HEK293 (cell line): ENCODE measurements at regions not wholly inside any gene's neighbourhood (a gene's known extent, or its start where the extent isn't known, plus 50 kb on each side); places are given as distances from the start of the nearest gene placed in this dataset.

Experiments used
- CTCF ChIA-PET: fragments of 350-600 bp; formaldehyde crosslinking; extraction: SDS; loops from one replicate; lab custom pipeline; 2021; ENCODE audit warnings: antibody characterized with exemption; lab: Yijun Ruan, JAX
- POLR2A ChIA-PET: fragments of 300-600 bp; formaldehyde crosslinking; extraction: SDS; loops from one replicate; lab custom pipeline; 2020; ENCODE audit warnings: antibody characterized with exemption, inconsistent platforms; lab: Yijun Ruan, JAX
- H3K27ac ChIP-seq: fragments of 200-500 bp; sonication (Bioruptor generic); 2 replicates; pipeline ENCODE4 v1.5.1; 2014; ENCODE audit warnings: low read depth, low read length, control low read depth, inconsistent platforms; ENCODE audit errors: extremely low read depth
- H3K36me3 ChIP-seq, 2 experiments: fragments of 200-500 bp in 1 of 2; sonication (Bioruptor generic) in 1 of 2; 1 replicate in 1 of 2; 2 replicates in 1 of 2; pipeline ENCODE4 v1.5.1; 2014 to 2017; ENCODE audit warnings: inconsistent platforms in 2 of 2, low read length in 2 of 2; ENCODE audit not compliant: control insufficient read depth in 2 of 2, insufficient read depth in 1 of 2
- H3K4me1 ChIP-seq: fragments of 200-500 bp; sonication (Bioruptor generic); 2 replicates; pipeline ENCODE4 v1.5.1; 2014; ENCODE audit warnings: mild to moderate bottlenecking, low read length, inconsistent platforms; ENCODE audit not compliant: control insufficient read depth, insufficient read depth
- H3K4me3 ChIP-seq: 2 replicates; pipeline ENCODE4 v1.5.1; 2011; ENCODE audit warnings: low read depth, mild to moderate bottlenecking, control low read depth, low read length, moderate library complexity
- H3K9me3 ChIP-seq: fragments of 200-500 bp; sonication (Bioruptor generic); 2 replicates; pipeline ENCODE4 v1.5.1; 2014; ENCODE audit warnings: low read depth, low read length, inconsistent platforms; ENCODE audit not compliant: control insufficient read depth, insufficient read depth
- BCL11B ChIP-seq: fragments of 450-650 bp; formaldehyde crosslinking; IDR thresholded peaks from 2 replicates; pipeline ENCODE4 v1.5.1; 2016; ENCODE audit warnings: low read depth, missing biosample characterization, missing genetic modification characterization
- HIC1 ChIP-seq: fragments of 450-650 bp; formaldehyde crosslinking; IDR thresholded peaks from 2 replicates; pipeline ENCODE4 v1.5.1; 2016; ENCODE audit warnings: missing biosample characterization, missing genetic modification characterization
- SALL2 ChIP-seq: fragments of 450-650 bp; formaldehyde crosslinking; IDR thresholded peaks from 2 replicates; pipeline ENCODE4 v1.5.0; 2017; ENCODE audit warnings: missing biosample characterization, mild to moderate bottlenecking, missing genetic modification characterization, borderline replicate concordance
- ZBTB17 ChIP-seq: fragments of 450-650 bp; formaldehyde crosslinking; IDR thresholded peaks from 2 replicates; pipeline ENCODE4 v1.5.1; 2016; ENCODE audit warnings: missing biosample characterization, missing genetic modification characterization
- ZBTB8A ChIP-seq: fragments of 450-650 bp; formaldehyde crosslinking; IDR thresholded peaks from 2 replicates; pipeline ENCODE4 v1.5.1; 2016; ENCODE audit warnings: missing biosample characterization, missing genetic modification characterization
- ZFP41 ChIP-seq: fragments of 450-650 bp; formaldehyde crosslinking; IDR thresholded peaks from 2 replicates; pipeline ENCODE4 v1.5.1; 2016; ENCODE audit warnings: missing biosample characterization, missing genetic modification characterization, borderline replicate concordance
- ZIC2 ChIP-seq: fragments of 450-650 bp; formaldehyde crosslinking; IDR thresholded peaks from 2 replicates; pipeline ENCODE4 v1.5.1; 2016; ENCODE audit warnings: missing biosample characterization, missing genetic modification characterization
- ZNF157 ChIP-seq: fragments of 450-650 bp; formaldehyde crosslinking; IDR thresholded peaks from 2 replicates; pipeline ENCODE4 v1.5.1; 2016; ENCODE audit warnings: missing biosample characterization, missing genetic modification characterization
- ZNF184 ChIP-seq: fragments of 450-650 bp; IDR thresholded peaks from 2 replicates; pipeline ENCODE4 v1.5.1; 2018; ENCODE audit warnings: missing biosample characterization, mild to moderate bottlenecking, missing genetic modification characterization
- ZNF211 ChIP-seq: fragments of 450-650 bp; formaldehyde crosslinking; IDR thresholded peaks from 2 replicates; pipeline ENCODE4 v1.5.1; 2016; ENCODE audit warnings: low read depth, missing biosample characterization, missing genetic modification characterization
- ZNF26 ChIP-seq: fragments of 450-650 bp; formaldehyde crosslinking; IDR thresholded peaks from 2 replicates; pipeline ENCODE4 v1.5.1; 2016; ENCODE audit warnings: missing biosample characterization, missing genetic modification characterization
- ZNF292 ChIP-seq: fragments of 450-650 bp; formaldehyde crosslinking; IDR thresholded peaks from 2 replicates; pipeline ENCODE4 v1.5.1; 2016; ENCODE audit warnings: low read depth, missing biosample characterization, missing genetic modification characterization, borderline replicate concordance
- ZNF324 ChIP-seq: fragments of 450-650 bp; formaldehyde crosslinking; IDR thresholded peaks from 2 replicates; pipeline ENCODE4 v1.5.1; 2016; ENCODE audit warnings: missing biosample characterization, missing genetic modification characterization
- ZNF449 ChIP-seq: fragments of 450-650 bp; formaldehyde crosslinking; IDR thresholded peaks from 2 replicates; pipeline ENCODE4 v1.5.1; 2017; ENCODE audit warnings: missing biosample characterization, mild to moderate bottlenecking, missing genetic modification characterization, moderate library complexity
- ZNF549 ChIP-seq: fragments of 450-650 bp; IDR thresholded peaks from 2 replicates; pipeline ENCODE4 v1.5.1; 2018; ENCODE audit warnings: missing biosample characterization, missing genetic modification characterization, mild to moderate bottlenecking, inconsistent platforms, moderate library complexity
- ZNF571 ChIP-seq: fragments of 450-650 bp; formaldehyde crosslinking; IDR thresholded peaks from 2 replicates; pipeline ENCODE4 v1.5.0; 2017; ENCODE audit warnings: missing biosample characterization, missing genetic modification characterization
- ZNF600 ChIP-seq: fragments of 450-650 bp; formaldehyde crosslinking; IDR thresholded peaks from 2 replicates; pipeline ENCODE4 v1.5.1; 2016; ENCODE audit warnings: missing biosample characterization, missing genetic modification characterization
- ZNF660 ChIP-seq: fragments of 450-650 bp; IDR thresholded peaks from 2 replicates; pipeline ENCODE4 v1.5.1; 2018; ENCODE audit warnings: missing biosample characterization, mild to moderate bottlenecking, missing genetic modification characterization
- ZNF747 ChIP-seq: fragments of 450-650 bp; formaldehyde crosslinking; IDR thresholded peaks from 2 replicates; pipeline ENCODE4 v1.5.1; 2016; ENCODE audit warnings: missing biosample characterization, missing genetic modification characterization
- ZXDB ChIP-seq: fragments of 450-650 bp; formaldehyde crosslinking; IDR thresholded peaks from 2 replicates; pipeline ENCODE4 v1.5.1; 2016; ENCODE audit warnings: missing biosample characterization, missing genetic modification characterization
- TF ChIP-seq, protein P1 (sequence below): fragments of 450-650 bp; IDR thresholded peaks from 2 replicates; pipeline ENCODE4 v1.5.1; 2018; ENCODE audit warnings: missing biosample characterization, mild to moderate bottlenecking, missing genetic modification characterization
- TF ChIP-seq, protein P2 (sequence below): fragments of 450-650 bp; formaldehyde crosslinking; IDR thresholded peaks from 2 replicates; pipeline ENCODE4 v1.5.0; 2017; ENCODE audit warnings: missing biosample characterization, missing genetic modification characterization, borderline replicate concordance

- no peaks in the 10 kb centered on the region; a peak in 1 of 3 replicates for H3K36me3 ChIP-seq
- H3K27ac ChIP-seq = no peak overlapping the region
- H3K4me1 ChIP-seq = peaks cover 4% of the 10 kb centered on the region; the same call in 1 of the 2 replicates
- no peaks in the 10 kb centered on the region for H3K9me3 ChIP-seq
- no peak overlapping the region for H3K4me3 ChIP-seq
- TF ChIP-seq ZNF292 (tag by site-specific recombination) = no peak
- no peak for TF ChIP-seq ZBTB8A
- no peak for TF ChIP-seq ZXDB (tag by site-specific recombination)
- no peak for TF ChIP-seq ZNF26 (tag by site-specific recombination)
- ChIA-PET POLR2A (interaction anchor here (0.6 kb wide), 1 partner anchor 436 kb away, joined by 6 read pairs; no protein-coding TSS in a partner anchor), CTCF (interaction anchor here (0.5 to 3.3 kb wide), 3 partner anchors 24 to 150 kb away, joined by 3 to 17 read pairs (median 3); no protein-coding TSS in a partner anchor)
Observed at GRCh38 chr19:31099515-31100205, 249.6 kb downstream of the TSHZ3 start.

GRCh38 chr19:31098836-31099235, 250.4 kb downstream of the TSHZ3 start:
- H3K9me3 ChIP-seq = no peaks in the 10 kb centered on the region
- no peak overlapping the region for H3K27ac ChIP-seq
- POLR2A ChIA-PET = no interaction called here
- H3K4me1 ChIP-seq = peaks cover 4% of the 10 kb centered on the region; the same call in 1 of the 2 replicates
- TF ChIP-seq ZNF571 (tag by site-specific recombination) (no peak), ZNF747 (tag by site-specific recombination) (no peak), ZFP41 (tag by site-specific recombination) (no peak), ZNF211 (tag by site-specific recombination) (no peak), ZNF449 (tag by site-specific recombination) (no peak), ZIC2 (no peak), SALL2 (tag by site-specific recombination) (no peak), ZBTB17 (tag by site-specific recombination) (no peak), ZNF549 (tag by site-specific recombination) (no peak), BCL11B (no peak), ZNF600 (tag by site-specific recombination) (no peak), ZNF660 (tag by site-specific recombination) (no peak), ZNF157 (tag by site-specific recombination) (no peak), HIC1 (tag by site-specific recombination) (no peak), ZNF324 (tag by site-specific recombination) (no peak), ZNF184 (tag by site-specific recombination) (no peak)
- TF ChIP-seq, protein P1, sequence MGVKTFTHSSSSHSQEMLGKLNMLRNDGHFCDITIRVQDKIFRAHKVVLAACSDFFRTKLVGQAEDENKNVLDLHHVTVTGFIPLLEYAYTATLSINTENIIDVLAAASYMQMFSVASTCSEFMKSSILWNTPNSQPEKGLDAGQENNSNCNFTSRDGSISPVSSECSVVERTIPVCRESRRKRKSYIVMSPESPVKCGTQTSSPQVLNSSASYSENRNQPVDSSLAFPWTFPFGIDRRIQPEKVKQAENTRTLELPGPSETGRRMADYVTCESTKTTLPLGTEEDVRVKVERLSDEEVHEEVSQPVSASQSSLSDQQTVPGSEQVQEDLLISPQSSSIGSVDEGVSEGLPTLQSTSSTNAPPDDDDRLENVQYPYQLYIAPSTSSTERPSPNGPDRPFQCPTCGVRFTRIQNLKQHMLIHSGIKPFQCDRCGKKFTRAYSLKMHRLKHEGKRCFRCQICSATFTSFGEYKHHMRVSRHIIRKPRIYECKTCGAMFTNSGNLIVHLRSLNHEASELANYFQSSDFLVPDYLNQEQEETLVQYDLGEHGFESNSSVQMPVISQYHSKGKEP (tag by site-specific recombination) = no peak
- TF ChIP-seq, protein P2, sequence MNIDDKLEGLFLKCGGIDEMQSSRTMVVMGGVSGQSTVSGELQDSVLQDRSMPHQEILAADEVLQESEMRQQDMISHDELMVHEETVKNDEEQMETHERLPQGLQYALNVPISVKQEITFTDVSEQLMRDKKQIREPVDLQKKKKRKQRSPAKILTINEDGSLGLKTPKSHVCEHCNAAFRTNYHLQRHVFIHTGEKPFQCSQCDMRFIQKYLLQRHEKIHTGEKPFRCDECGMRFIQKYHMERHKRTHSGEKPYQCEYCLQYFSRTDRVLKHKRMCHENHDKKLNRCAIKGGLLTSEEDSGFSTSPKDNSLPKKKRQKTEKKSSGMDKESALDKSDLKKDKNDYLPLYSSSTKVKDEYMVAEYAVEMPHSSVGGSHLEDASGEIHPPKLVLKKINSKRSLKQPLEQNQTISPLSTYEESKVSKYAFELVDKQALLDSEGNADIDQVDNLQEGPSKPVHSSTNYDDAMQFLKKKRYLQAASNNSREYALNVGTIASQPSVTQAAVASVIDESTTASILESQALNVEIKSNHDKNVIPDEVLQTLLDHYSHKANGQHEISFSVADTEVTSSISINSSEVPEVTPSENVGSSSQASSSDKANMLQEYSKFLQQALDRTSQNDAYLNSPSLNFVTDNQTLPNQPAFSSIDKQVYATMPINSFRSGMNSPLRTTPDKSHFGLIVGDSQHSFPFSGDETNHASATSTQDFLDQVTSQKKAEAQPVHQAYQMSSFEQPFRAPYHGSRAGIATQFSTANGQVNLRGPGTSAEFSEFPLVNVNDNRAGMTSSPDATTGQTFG = no peak
- TF ChIP-seq, all 188 proteins: peak for 0
- Histone ChIP-seq H3K36me3 (no peaks in the 10 kb centered on the region), H3K4me3 (no peak overlapping the region)
- CTCF ChIA-PET = interaction anchor here (0.9 kb wide), 1 partner anchor 44 kb away, joined by 4 read pairs; no protein-coding TSS in a partner anchor
